ENCODE measurements at regions not wholly inside any gene's neighbourhood (a gene's known extent, or its start where the extent isn't known, plus 50 kb on each side); places are given as distances from the start of the nearest gene placed in this dataset.

- TF ChIP-seq CTCF (conservative IDR thresholded peaks at IDR 0.05; ENCODE audit: low read depth, low read length) (no peak), EZH2 (IDR thresholded peaks at IDR 0.05; ENCODE audit: low read length, unreplicated experiment) (no peak), EZH2phosphoT487 (IDR thresholded peaks at IDR 0.05; ENCODE audit: borderline replicate concordance, low read length) (no peak)
Observed at GRCh38 chr6:9435281-9435680, 979.6 kb downstream of the TFAP2A start.

Measured in PC-3 (cell line).